ENCODE measurements at regions not wholly inside any gene's neighbourhood (a gene's known extent, or its start where the extent isn't known, plus 50 kb on each side); places are given as distances from the start of the nearest gene placed in this dataset.

DNA sequence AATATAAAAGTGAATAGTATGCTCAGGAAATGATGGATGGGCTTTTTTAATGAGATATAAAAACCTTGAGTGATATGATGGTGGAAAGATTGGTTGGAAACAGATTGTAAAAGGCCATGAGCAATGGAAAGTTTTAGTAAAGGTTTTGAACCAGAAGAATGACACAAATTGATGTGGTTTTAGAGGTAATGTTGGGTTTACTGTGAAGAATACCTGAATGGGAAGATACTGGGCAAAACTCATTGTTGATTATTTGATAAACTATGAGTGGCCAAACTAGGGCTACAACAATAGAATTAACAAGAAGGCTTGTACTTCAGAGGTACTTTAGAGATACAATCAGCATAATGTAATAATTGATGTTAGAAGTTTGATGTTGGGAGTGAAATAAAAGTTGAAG is 108.5 kb downstream of the PTGS2 start:
- TF ChIP-seq, protein P1, sequence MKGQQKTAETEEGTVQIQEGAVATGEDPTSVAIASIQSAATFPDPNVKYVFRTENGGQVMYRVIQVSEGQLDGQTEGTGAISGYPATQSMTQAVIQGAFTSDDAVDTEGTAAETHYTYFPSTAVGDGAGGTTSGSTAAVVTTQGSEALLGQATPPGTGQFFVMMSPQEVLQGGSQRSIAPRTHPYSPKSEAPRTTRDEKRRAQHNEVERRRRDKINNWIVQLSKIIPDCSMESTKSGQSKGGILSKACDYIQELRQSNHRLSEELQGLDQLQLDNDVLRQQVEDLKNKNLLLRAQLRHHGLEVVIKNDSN (IDR thresholded peaks at IDR 0.05; ENCODE audit: borderline replicate concordance, extremely low read length, insufficient read depth, low read depth, low read length) = no peak
- TF ChIP-seq JUNB (IDR thresholded peaks at IDR 0.05) = no peak
- no peak for TF ChIP-seq FOXM1 (IDR thresholded peaks at IDR 0.05; ENCODE audit: low read depth, low read length)
- no peak for TF ChIP-seq STAT3 (IDR thresholded peaks at IDR 0.05; ENCODE audit: low read depth, low read length)
- TF ChIP-seq, protein P2, sequence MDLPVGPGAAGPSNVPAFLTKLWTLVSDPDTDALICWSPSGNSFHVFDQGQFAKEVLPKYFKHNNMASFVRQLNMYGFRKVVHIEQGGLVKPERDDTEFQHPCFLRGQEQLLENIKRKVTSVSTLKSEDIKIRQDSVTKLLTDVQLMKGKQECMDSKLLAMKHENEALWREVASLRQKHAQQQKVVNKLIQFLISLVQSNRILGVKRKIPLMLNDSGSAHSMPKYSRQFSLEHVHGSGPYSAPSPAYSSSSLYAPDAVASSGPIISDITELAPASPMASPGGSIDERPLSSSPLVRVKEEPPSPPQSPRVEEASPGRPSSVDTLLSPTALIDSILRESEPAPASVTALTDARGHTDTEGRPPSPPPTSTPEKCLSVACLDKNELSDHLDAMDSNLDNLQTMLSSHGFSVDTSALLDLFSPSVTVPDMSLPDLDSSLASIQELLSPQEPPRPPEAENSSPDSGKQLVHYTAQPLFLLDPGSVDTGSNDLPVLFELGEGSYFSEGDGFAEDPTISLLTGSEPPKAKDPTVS (IDR thresholded peaks at IDR 0.05; ENCODE audit: low read depth, low read length) = no peak
- TF ChIP-seq RB1 (IDR thresholded peaks at IDR 0.05; ENCODE audit: borderline replicate concordance) = no peak
- TF ChIP-seq, protein P3, sequence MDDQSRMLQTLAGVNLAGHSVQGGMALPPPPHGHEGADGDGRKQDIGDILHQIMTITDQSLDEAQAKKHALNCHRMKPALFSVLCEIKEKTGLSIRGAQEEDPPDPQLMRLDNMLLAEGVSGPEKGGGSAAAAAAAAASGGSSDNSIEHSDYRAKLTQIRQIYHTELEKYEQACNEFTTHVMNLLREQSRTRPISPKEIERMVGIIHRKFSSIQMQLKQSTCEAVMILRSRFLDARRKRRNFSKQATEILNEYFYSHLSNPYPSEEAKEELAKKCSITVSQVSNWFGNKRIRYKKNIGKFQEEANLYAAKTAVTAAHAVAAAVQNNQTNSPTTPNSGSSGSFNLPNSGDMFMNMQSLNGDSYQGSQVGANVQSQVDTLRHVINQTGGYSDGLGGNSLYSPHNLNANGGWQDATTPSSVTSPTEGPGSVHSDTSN (IDR thresholded peaks at IDR 0.05; ENCODE audit: insufficient replicate concordance, low read depth, low read length) = no peak
- no peak for TF ChIP-seq CREM (IDR thresholded peaks at IDR 0.05; ENCODE audit: low read depth)
- no peak for TF ChIP-seq BHLHE40 (IDR thresholded peaks at IDR 0.05; ENCODE audit: borderline replicate concordance in 1 of 2, low read depth in 2 of 2, low read length in 1 of 2)
